HEK293T (cell line): ENCODE measurements at regions not wholly inside any gene's neighbourhood (a gene's known extent, or its start where the extent isn't known, plus 50 kb on each side); places are given as distances from the start of the nearest gene placed in this dataset.
"Not testable (repeated sequence)": the region's sequence is repeated elsewhere in the genome, so short reads cannot be mapped to it uniquely, and the experiment has no call there.

Experiments
- CTCF ChIA-PET: fragments of 350-600 bp; formaldehyde crosslinking; extraction: SDS; loops from one replicate; lab custom pipeline; 2021; ENCODE audit warnings: antibody characterized with exemption, inconsistent platforms; lab: Yijun Ruan, JAX
- POLR2A ChIA-PET: fragments of 350-600 bp; formaldehyde crosslinking; extraction: SDS; loops from one replicate; lab custom pipeline; 2020; ENCODE audit warnings: antibody characterized with exemption, inconsistent platforms; lab: Yijun Ruan, JAX
- DNase-seq: peaks from one replicate; pipeline ENCODE4 v3.0.0; 2012; ENCODE audit warnings: mixed read lengths; ENCODE audit errors: extremely low spot score
- ARNT ChIP-seq: fragments of 450-650 bp; IDR thresholded peaks from 2 replicates; pipeline ENCODE4 v1.6.1; 2017; ENCODE audit warnings: mild to moderate bottlenecking
- BHLHE40 ChIP-seq: fragments of 450-650 bp; IDR thresholded peaks from 2 replicates; pipeline ENCODE4 v1.6.1; 2016; ENCODE audit warnings: mild to moderate bottlenecking, moderate library complexity, borderline replicate concordance
- CTBP1 ChIP-seq: fragments of 450-650 bp; IDR thresholded peaks from 2 replicates; pipeline ENCODE4 v1.6.1; 2016; ENCODE audit warnings: borderline replicate concordance
- ELF4 ChIP-seq: fragments of 450-650 bp; IDR thresholded peaks from 2 replicates; pipeline ENCODE4 v1.6.1; 2017; ENCODE audit warnings: antibody characterized with exemption
- FOXA1 ChIP-seq: fragments of 450-650 bp; IDR thresholded peaks from 2 replicates; pipeline ENCODE4 v1.6.1; 2016; ENCODE audit warnings: mild to moderate bottlenecking
- FOXK2 ChIP-seq: fragments of 450-650 bp; IDR thresholded peaks from 2 replicates; pipeline ENCODE4 v1.6.1; 2016; ENCODE audit warnings: mild to moderate bottlenecking
- FOXM1 ChIP-seq: fragments of 450-650 bp; IDR thresholded peaks from 2 replicates; pipeline ENCODE4 v1.6.1; 2017; ENCODE audit warnings: mild to moderate bottlenecking, borderline replicate concordance
- HDGF ChIP-seq: fragments of 450-650 bp; IDR thresholded peaks from 2 replicates; pipeline ENCODE4 v1.6.1; 2017; ENCODE audit warnings: antibody characterized with exemption, borderline replicate concordance
- L3MBTL2 ChIP-seq: fragments of 450-650 bp; conservative IDR thresholded peaks from 2 replicates; pipeline ENCODE4 v1.6.1; 2016; ENCODE audit warnings: mild to moderate bottlenecking
- LEF1 ChIP-seq: fragments of 450-650 bp; IDR thresholded peaks from 2 replicates; pipeline ENCODE4 v1.6.1; 2017; ENCODE audit warnings: mild to moderate bottlenecking, borderline replicate concordance
- NFRKB ChIP-seq: fragments of 450-650 bp; IDR thresholded peaks from 2 replicates; pipeline ENCODE4 v1.6.1; 2016; ENCODE audit warnings: mild to moderate bottlenecking, moderate library complexity
- SP1 ChIP-seq: fragments of 450-650 bp; IDR thresholded peaks from 2 replicates; pipeline ENCODE4 v1.6.1; 2017
- SUZ12 ChIP-seq: fragments of 450-650 bp; IDR thresholded peaks from 2 replicates; pipeline ENCODE4 v1.6.1; 2016; ENCODE audit warnings: mild to moderate bottlenecking
- TARDBP ChIP-seq: fragments of 450-650 bp; IDR thresholded peaks from 2 replicates; pipeline ENCODE4 v1.6.1; 2016
- ZNF384 ChIP-seq: fragments of 450-650 bp; IDR thresholded peaks from 2 replicates; pipeline ENCODE4 v1.6.1; 2016
- TF ChIP-seq, protein P1 (sequence below): fragments of 450-650 bp; IDR thresholded peaks from 2 replicates; pipeline ENCODE4 v1.6.1; 2016

DNA sequence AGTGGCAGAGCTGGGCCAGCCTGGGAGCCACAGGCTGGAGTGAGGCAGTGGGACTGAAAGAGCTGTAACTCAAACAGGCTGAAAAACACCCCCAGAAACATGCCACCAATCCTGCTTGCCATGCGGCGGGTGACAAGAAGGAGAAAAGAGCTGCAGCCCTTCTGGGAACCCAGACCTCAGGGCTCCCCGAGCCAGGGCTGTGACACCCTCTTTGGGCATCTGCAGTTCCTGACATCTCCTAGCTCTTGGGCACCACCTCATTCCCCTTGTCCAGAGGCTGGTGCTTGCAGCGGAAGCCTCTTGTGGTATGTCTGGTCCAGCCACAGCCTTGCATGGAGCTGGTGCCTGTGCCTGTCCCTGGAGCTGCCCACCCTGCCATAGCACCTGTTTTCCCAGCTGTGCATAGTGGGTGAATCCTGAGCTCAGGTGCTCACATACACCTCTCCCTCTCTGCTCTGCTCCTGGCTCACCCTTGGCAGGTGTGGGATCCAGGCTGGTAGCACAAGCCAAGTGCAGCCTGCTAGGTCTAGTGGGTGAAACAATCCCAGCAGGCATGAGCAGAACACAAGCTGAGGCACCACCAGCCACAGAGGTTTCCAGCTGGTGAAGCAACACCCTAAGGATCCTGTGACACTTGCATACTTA is 149.0 kb downstream of the CXXC4 start:
- ChIA-PET CTCF (no interaction called here), POLR2A (no interaction called here)
- TF ChIP-seq SUZ12 (no peak), NFRKB (no peak), HDGF (no peak), L3MBTL2 (no peak), FOXK2 (no peak), SP1 (no peak), ARNT (no peak), TARDBP (no peak), FOXM1 (no peak), ZNF384 (no peak), BHLHE40 (no peak), ELF4 (no peak), FOXA1 (no peak), CTBP1 (no peak), LEF1 (no peak)
- TF ChIP-seq, protein P1, sequence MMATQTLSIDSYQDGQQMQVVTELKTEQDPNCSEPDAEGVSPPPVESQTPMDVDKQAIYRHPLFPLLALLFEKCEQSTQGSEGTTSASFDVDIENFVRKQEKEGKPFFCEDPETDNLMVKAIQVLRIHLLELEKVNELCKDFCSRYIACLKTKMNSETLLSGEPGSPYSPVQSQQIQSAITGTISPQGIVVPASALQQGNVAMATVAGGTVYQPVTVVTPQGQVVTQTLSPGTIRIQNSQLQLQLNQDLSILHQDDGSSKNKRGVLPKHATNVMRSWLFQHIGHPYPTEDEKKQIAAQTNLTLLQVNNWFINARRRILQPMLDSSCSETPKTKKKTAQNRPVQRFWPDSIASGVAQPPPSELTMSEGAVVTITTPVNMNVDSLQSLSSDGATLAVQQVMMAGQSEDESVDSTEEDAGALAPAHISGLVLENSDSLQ: no peak
- DNase-seq: no peak

DNA sequence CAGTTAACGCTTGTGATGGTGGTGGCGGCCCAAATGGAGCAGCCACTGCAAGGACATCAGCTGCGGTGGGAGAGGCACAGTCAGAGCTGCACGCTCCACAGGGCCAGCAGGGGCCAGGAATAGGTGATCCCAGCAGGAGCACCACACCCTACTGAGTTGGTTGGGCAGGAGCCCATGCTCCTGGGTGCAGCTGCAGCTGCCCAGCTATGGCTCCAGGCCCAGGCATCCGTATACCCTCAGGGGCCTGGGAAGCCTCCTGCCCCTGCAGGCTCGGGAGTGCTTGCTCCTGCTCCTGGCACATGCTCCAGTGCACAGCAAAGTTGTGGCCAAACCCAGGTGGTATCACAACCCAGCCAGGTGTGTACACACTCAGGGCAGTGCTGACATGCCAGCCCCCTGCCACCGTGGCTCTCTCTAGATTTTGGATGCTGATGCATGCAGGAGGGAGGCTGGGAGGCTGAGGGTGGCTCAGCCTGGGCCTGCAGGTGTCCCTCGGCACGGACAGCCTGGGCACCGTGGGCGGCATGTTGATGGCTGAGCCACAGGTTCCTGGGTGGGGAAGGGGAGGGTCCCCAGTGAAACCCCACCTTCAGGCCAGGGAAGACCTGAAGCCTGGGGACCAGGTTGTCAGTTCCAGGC is 150.2 kb downstream of the CXXC4 start:
- POLR2A ChIA-PET: no interaction called here
- CTCF ChIA-PET: no interaction called here
- DNase-seq: no peak
- TF ChIP-seq SUZ12 (no peak), LEF1 (no peak), BHLHE40 (no peak), TARDBP (no peak), L3MBTL2 (no peak)

GRCh38 chr4:104334410-104334809 is 160.3 kb downstream of the CXXC4 start:
- ChIA-PET POLR2A (no interaction called here), CTCF (no interaction called here)
- TF ChIP-seq TARDBP: no peak
- no peak for TF ChIP-seq ELF4
- no peak for DNase-seq

GRCh38 chr4:104330125-104330905 is 164.4 kb downstream of the CXXC4 start:
- no peak for DNase-seq
- TF ChIP-seq TARDBP (no peak), NFRKB (no peak), BHLHE40 (no peak), FOXA1 (no peak), ARNT (no peak), SUZ12 (no peak), SP1 (no peak), ZNF384 (no peak), ELF4 (no peak), FOXK2 (no peak), FOXM1 (no peak), L3MBTL2 (no peak), HDGF (no peak), CTBP1 (no peak), LEF1 (no peak)
- TF ChIP-seq, protein P1: no peak
- ChIA-PET POLR2A (no interaction called here), CTCF (no interaction called here)

GRCh38 chr4:104326991-104327694 is 167.6 kb downstream of the CXXC4 start:
- CTCF ChIA-PET: interaction anchor here (0.6 kb wide), 1 partner anchor 73 kb away, joined by 4 read pairs; no protein-coding TSS in a partner anchor
- DNase-seq, POLR2A ChIA-PET: not testable (repeated sequence)

GRCh38 chr4:104302731-104303130 is 192.0 kb downstream of the CXXC4 start:
- TF ChIP-seq NFRKB: no peak
- TF ChIP-seq FOXK2: no peak
- no peak for TF ChIP-seq L3MBTL2
- no peak for TF ChIP-seq SUZ12
- no peak for TF ChIP-seq CTBP1
- TF ChIP-seq, protein P1: no peak
- TF ChIP-seq ZNF384: no peak
- TF ChIP-seq SP1: no peak
- no peak for TF ChIP-seq ARNT
- no peak for TF ChIP-seq FOXM1
- TF ChIP-seq LEF1: no peak
- TF ChIP-seq ELF4: no peak
- POLR2A ChIA-PET: no interaction called here
- CTCF ChIA-PET: no interaction called here
- no peak for DNase-seq
